HEK293 (cell line): ENCODE measurements at regions not wholly inside any gene's neighbourhood (a gene's known extent, or its start where the extent isn't known, plus 50 kb on each side); places are given as distances from the start of the nearest gene placed in this dataset.

Experiments used
- ATF2 ChIP-seq: fragments of 450-650 bp; formaldehyde crosslinking; IDR thresholded peaks from 2 replicates; pipeline ENCODE4 v1.5.1; 2016; ENCODE audit warnings: missing biosample characterization, missing genetic modification characterization, low read depth
- ELK4 ChIP-seq: IDR thresholded peaks from 2 replicates; pipeline ENCODE4 v1.6.1; 2011; ENCODE audit warnings: mild to moderate bottlenecking, low read depth, low read length, borderline replicate concordance
- KLF10 ChIP-seq: fragments of 450-650 bp; IDR thresholded peaks from 2 replicates; pipeline ENCODE4 v1.5.1; 2018; ENCODE audit warnings: missing biosample characterization, mild to moderate bottlenecking, missing genetic modification characterization
- MYNN ChIP-seq: fragments of 450-650 bp; formaldehyde crosslinking; IDR thresholded peaks from 2 replicates; pipeline ENCODE4 v1.5.1; 2016; ENCODE audit warnings: missing biosample characterization, missing genetic modification characterization, borderline replicate concordance
- PATZ1 ChIP-seq: fragments of 450-650 bp; formaldehyde crosslinking; IDR thresholded peaks from 2 replicates; pipeline ENCODE4 v1.5.1; 2016; ENCODE audit warnings: missing biosample characterization, missing genetic modification characterization
- RBAK ChIP-seq: fragments of 450-650 bp; formaldehyde crosslinking; IDR thresholded peaks from 2 replicates; pipeline ENCODE4 v1.5.1; 2016; ENCODE audit warnings: missing biosample characterization, missing genetic modification characterization
- REST ChIP-seq: fragments of 450-650 bp; formaldehyde crosslinking; IDR thresholded peaks from 2 replicates; pipeline ENCODE4 v1.5.1; 2016; ENCODE audit warnings: missing biosample characterization, missing genetic modification characterization
- ZNF514 ChIP-seq: fragments of 450-650 bp; formaldehyde crosslinking; IDR thresholded peaks from 2 replicates; pipeline ENCODE4 v1.5.1; 2016; ENCODE audit warnings: missing biosample characterization, missing genetic modification characterization
- ZNF670 ChIP-seq: fragments of 450-650 bp; formaldehyde crosslinking; IDR thresholded peaks from 2 replicates; pipeline ENCODE4 v1.5.1; 2016; ENCODE audit warnings: missing biosample characterization, missing genetic modification characterization, low read depth
- TF ChIP-seq, protein P1 (sequence below): fragments of 450-650 bp; formaldehyde crosslinking; IDR thresholded peaks from 2 replicates; pipeline ENCODE4 v1.5.1; 2016; ENCODE audit warnings: missing biosample characterization, missing genetic modification characterization
- TF ChIP-seq, protein P2 (sequence below): fragments of 450-650 bp; formaldehyde crosslinking; IDR thresholded peaks from 2 replicates; pipeline ENCODE4 v1.5.1; 2016; ENCODE audit warnings: missing biosample characterization, missing genetic modification characterization
- TF ChIP-seq, protein P3 (sequence below): fragments of 450-650 bp; formaldehyde crosslinking; IDR thresholded peaks from 2 replicates; pipeline ENCODE4 v1.5.1; 2016; ENCODE audit warnings: missing biosample characterization, missing genetic modification characterization
- TF ChIP-seq, protein P4 (sequence below): fragments of 450-650 bp; formaldehyde crosslinking; IDR thresholded peaks from 2 replicates; pipeline ENCODE4 v1.5.1; 2017; ENCODE audit warnings: missing biosample characterization, missing genetic modification characterization

DNA sequence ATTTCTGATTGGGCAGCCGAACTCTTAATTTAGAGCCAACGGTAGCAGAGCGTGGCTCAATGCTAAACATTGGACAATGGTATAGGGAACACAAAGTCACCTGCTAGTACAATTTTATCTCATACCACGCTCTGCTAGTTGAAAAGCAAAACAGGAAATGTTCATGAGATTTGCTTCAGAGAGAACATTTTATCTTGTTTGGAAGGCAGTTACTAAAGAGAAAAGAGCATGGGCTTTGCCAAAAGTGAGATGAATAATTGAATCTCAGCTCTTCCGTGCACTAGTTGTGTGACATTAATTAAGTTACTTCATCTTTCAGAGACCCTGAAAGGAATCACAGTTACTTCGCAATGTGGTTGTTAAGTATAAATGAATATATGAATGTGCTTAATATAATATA is 161.5 kb upstream of the FAM13C start:
- TF ChIP-seq PATZ1 (tag by site-specific recombination), result no peak
- TF ChIP-seq, protein P1, sequence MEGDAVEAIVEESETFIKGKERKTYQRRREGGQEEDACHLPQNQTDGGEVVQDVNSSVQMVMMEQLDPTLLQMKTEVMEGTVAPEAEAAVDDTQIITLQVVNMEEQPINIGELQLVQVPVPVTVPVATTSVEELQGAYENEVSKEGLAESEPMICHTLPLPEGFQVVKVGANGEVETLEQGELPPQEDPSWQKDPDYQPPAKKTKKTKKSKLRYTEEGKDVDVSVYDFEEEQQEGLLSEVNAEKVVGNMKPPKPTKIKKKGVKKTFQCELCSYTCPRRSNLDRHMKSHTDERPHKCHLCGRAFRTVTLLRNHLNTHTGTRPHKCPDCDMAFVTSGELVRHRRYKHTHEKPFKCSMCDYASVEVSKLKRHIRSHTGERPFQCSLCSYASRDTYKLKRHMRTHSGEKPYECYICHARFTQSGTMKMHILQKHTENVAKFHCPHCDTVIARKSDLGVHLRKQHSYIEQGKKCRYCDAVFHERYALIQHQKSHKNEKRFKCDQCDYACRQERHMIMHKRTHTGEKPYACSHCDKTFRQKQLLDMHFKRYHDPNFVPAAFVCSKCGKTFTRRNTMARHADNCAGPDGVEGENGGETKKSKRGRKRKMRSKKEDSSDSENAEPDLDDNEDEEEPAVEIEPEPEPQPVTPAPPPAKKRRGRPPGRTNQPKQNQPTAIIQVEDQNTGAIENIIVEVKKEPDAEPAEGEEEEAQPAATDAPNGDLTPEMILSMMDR, result no peak
- no peak for TF ChIP-seq REST (tag by site-specific recombination)
- TF ChIP-seq, protein P2, sequence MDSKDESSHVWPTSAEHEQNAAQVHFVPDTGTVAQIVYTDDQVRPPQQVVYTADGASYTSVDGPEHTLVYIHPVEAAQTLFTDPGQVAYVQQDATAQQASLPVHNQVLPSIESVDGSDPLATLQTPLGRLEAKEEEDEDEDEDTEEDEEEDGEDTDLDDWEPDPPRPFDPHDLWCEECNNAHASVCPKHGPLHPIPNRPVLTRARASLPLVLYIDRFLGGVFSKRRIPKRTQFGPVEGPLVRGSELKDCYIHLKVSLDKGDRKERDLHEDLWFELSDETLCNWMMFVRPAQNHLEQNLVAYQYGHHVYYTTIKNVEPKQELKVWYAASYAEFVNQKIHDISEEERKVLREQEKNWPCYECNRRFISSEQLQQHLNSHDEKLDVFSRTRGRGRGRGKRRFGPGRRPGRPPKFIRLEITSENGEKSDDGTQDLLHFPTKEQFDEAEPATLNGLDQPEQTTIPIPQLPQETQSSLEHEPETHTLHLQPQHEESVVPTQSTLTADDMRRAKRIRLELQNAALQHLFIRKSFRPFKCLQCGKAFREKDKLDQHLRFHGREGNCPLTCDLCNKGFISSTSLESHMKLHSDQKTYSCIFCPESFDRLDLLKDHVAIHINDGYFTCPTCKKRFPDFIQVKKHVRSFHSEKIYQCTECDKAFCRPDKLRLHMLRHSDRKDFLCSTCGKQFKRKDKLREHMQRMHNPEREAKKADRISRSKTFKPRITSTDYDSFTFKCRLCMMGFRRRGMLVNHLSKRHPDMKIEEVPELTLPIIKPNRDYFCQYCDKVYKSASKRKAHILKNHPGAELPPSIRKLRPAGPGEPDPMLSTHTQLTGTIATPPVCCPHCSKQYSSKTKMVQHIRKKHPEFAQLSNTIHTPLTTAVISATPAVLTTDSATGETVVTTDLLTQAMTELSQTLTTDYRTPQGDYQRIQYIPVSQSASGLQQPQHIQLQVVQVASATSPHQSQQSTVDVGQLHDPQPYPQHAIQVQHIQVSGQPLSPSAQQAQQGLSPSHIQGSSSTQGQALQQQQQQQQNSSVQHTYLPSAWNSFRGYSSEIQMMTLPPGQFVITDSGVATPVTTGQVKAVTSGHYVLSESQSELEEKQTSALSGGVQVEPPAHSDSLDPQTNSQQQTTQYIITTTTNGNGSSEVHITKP, result no peak
- no peak for TF ChIP-seq ZNF514
- TF ChIP-seq ZNF670 (tag by site-specific recombination), result no peak
- no peak for TF ChIP-seq ATF2
- TF ChIP-seq KLF10 (tag by site-specific recombination), result no peak
- TF ChIP-seq MYNN (tag by site-specific recombination), result no peak
- TF ChIP-seq, protein P3, sequence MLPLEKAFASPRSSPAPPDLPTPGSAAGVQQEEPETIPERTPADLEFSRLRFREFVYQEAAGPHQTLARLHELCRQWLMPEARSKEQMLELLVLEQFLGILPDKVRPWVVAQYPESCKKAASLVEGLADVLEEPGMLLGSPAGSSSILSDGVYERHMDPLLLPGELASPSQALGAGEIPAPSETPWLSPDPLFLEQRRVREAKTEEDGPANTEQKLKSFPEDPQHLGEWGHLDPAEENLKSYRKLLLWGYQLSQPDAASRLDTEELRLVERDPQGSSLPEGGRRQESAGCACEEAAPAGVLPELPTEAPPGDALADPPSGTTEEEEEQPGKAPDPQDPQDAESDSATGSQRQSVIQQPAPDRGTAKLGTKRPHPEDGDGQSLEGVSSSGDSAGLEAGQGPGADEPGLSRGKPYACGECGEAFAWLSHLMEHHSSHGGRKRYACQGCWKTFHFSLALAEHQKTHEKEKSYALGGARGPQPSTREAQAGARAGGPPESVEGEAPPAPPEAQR, result no peak
- TF ChIP-seq RBAK, result no peak
- TF ChIP-seq ELK4, result no peak
- TF ChIP-seq, protein P4, sequence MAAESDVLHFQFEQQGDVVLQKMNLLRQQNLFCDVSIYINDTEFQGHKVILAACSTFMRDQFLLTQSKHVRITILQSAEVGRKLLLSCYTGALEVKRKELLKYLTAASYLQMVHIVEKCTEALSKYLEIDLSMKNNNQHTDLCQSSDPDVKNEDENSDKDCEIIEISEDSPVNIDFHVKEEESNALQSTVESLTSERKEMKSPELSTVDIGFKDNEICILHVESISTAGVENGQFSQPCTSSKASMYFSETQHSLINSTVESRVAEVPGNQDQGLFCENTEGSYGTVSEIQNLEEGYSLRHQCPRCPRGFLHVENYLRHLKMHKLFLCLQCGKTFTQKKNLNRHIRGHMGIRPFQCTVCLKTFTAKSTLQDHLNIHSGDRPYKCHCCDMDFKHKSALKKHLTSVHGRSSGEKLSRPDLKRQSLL (tag by site-specific recombination), result no peak
